ENCODE measurements at regions not wholly inside any gene's neighbourhood (a gene's known extent, or its start where the extent isn't known, plus 50 kb on each side); places are given as distances from the start of the nearest gene placed in this dataset.

DNA sequence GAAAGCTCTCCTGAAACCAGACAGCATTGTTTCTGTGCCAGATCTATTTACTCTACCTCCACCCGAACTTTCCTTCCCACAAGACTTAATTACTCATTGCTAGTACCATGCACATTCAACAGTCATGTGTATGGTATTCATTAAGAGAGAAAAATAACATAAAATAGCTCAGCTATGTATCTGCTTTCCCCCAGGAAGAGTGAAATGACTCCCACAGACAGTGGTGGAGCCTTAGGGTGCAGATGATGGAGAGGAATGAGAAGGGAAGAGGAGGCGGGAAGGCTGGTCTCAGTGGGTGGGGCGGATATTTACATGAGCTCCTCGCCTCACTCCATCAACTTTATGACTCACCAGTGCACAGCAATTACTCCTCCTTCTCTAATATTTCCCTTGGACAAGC lies 724.5 kb downstream of the EPHA4 start:
- Histone ChIP-seq H3K27me3 (ENCODE audit: control insufficient read depth in 2 of 2, insufficient read depth in 2 of 2, low read length in 2 of 2) (peaks cover 0 to 4% of the 10 kb centered on the region in 2 donors), H3K27ac (ENCODE audit: low read depth, low read length) (no peak overlapping the region), H3K36me3 (ENCODE audit: control insufficient read depth in 2 of 3, insufficient read depth in 3 of 3, low read length in 3 of 3) (no peaks in the 10 kb centered on the region), H3K9me3 (ENCODE audit: control insufficient read depth in 2 of 3, low read length in 3 of 3) (no peaks in the 10 kb centered on the region), H3K4me1 (ENCODE audit: control insufficient read depth in 2 of 2, insufficient read depth in 2 of 2, low read length in 2 of 2) (no peaks in the 10 kb centered on the region), H3K4me3 (ENCODE audit: low read length) (no peak overlapping the region)
- Mint-ChIP-seq H3K27me3 (peaks cover 0 to 18% (median 7%) of the 10 kb centered on the region in 5 donors), H3K36me3 (no peaks in the 10 kb centered on the region), H3K27ac (no peak overlapping the region), H3K4me3 (no peak overlapping the region), H3K9me3 (peaks cover 0 to 9% (median 1%) of the 10 kb centered on the region in 11 donors), H3K4me1 (no peaks in the 10 kb centered on the region)
- POLR2A ChIA-PET = no interaction called here
- CTCF ChIA-PET = interaction anchor here (0.6 kb wide), 1 partner anchor 159 kb away, joined by 3 read pairs; no protein-coding TSS in a partner anchor
- DNase-seq (no peak), ATAC-seq (no peak)
- intact Hi-C loops (cut with micrococcal nuclease) = no loop called here

DNA sequence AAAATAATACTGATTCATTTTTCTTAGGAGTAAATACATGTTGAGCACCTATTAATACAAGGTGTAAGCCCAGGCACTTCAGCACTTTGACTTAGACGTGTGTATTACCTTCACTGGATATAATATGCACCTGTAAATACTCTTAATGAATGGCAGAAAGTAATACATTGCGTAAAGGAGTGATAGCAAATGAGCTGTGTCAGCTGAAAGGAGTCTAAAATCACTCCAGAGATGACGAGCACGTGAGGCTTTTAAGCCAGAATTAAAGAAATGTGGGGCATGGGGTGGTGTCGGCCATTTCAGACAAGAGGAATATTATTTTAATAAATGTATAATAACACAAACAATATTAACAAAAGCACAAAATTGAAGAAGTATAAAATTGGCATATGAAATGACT lies 722.7 kb downstream of the EPHA4 start:
- Histone ChIP-seq H3K9me3 (ENCODE audit: control insufficient read depth in 2 of 3, low read length in 3 of 3) (no peaks in the 10 kb centered on the region), H3K27me3 (ENCODE audit: control insufficient read depth in 2 of 2, insufficient read depth in 2 of 2, low read length in 2 of 2) (peaks cover 0 to 4% of the 10 kb centered on the region in 2 donors), H3K4me1 (ENCODE audit: control insufficient read depth in 2 of 2, insufficient read depth in 2 of 2, low read length in 2 of 2) (no peaks in the 10 kb centered on the region), H3K4me3 (ENCODE audit: low read length) (no peak overlapping the region), H3K27ac (ENCODE audit: low read depth, low read length) (no peak overlapping the region), H3K36me3 (ENCODE audit: control insufficient read depth in 2 of 3, insufficient read depth in 3 of 3, low read length in 3 of 3) (no peaks in the 10 kb centered on the region)
- H3K36me3 Mint-ChIP-seq = no peaks in the 10 kb centered on the region
- peaks cover 0 to 9% (median 1%) of the 10 kb centered on the region in 11 donors for H3K9me3 Mint-ChIP-seq
- DNase-seq = no peak
- intact Hi-C loops (cut with micrococcal nuclease) = no loop called here
- H3K27ac Mint-ChIP-seq = no peak overlapping the region
- ATAC-seq = no peak
- no peaks in the 10 kb centered on the region for H3K4me1 Mint-ChIP-seq
- H3K4me3 Mint-ChIP-seq = no peak overlapping the region
- ChIA-PET POLR2A (no interaction called here), CTCF (no interaction called here)
- peaks cover 0 to 11% (median 7%) of the 10 kb centered on the region in 5 donors for H3K27me3 Mint-ChIP-seq

DNA sequence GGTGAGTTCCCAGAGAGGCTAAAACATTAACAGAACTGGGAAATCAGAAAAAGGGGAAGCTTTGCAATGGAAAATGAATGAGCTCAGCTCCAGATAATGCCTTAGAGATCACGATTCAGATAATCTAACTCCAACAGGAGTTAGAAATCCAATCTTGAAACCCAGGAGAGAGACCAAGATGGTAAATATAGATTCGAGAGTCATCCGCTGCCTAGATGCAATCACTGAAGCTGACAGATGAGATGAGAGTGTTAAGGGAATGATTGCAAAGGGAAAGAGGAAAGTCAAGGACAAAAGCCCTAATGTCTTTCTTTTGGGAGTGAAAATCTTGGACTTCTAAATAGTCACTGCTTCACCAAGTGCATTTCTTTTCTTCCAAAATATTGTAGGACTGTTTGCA lies 722.0 kb downstream of the EPHA4 start:
- no peak overlapping the region for H3K4me3 Mint-ChIP-seq
- no peaks in the 10 kb centered on the region for H3K36me3 Mint-ChIP-seq
- no peak overlapping the region for H3K27ac ChIP-seq (ENCODE audit: low read depth, low read length)
- H3K27me3 ChIP-seq (ENCODE audit: control insufficient read depth in 2 of 2, insufficient read depth in 2 of 2, low read length in 2 of 2) = peaks cover 0 to 4% of the 10 kb centered on the region in 2 donors
- ATAC-seq (no peak), DNase-seq (no peak)
- H3K9me3 Mint-ChIP-seq = peaks cover 0 to 9% (median 1%) of the 10 kb centered on the region in 11 donors
- no peak overlapping the region for H3K4me3 ChIP-seq (ENCODE audit: low read length)
- H3K27ac Mint-ChIP-seq = no peak overlapping the region
- CTCF ChIA-PET = no interaction called here
- POLR2A ChIA-PET = no interaction called here
- no peaks in the 10 kb centered on the region for H3K4me1 Mint-ChIP-seq
- no peaks in the 10 kb centered on the region for H3K4me1 ChIP-seq (ENCODE audit: control insufficient read depth in 2 of 2, insufficient read depth in 2 of 2, low read length in 2 of 2)
- intact Hi-C loops (cut with micrococcal nuclease) = no loop called here
- H3K36me3 ChIP-seq (ENCODE audit: control insufficient read depth in 2 of 3, insufficient read depth in 3 of 3, low read length in 3 of 3) = no peaks in the 10 kb centered on the region
- H3K27me3 Mint-ChIP-seq = peaks cover 0 to 11% (median 6%) of the 10 kb centered on the region in 5 donors
- no peaks in the 10 kb centered on the region for H3K9me3 ChIP-seq (ENCODE audit: control insufficient read depth in 2 of 3, low read length in 3 of 3)

DNA sequence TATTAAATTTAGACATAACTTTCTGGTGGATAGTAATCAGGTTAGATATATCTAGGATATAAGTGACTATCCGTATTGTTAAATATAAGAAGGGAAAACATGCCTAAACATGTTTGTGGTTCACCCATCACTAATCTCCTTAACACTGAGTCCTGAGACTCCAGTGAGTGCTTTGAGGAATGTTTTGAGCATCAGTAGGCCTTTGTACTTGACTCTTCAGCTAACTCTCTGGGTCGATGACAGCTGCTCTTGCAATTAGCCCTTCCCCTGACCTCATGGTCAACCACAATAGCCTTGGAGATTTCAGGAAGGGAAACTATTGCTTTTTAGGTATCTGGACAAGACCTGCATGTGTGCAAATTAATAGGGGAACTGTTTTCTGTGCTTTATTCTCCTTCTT lies 716.8 kb downstream of the EPHA4 start:
- intact Hi-C loops (cut with micrococcal nuclease) = no loop called here
- ATAC-seq = no peak
- POLR2A ChIA-PET = no interaction called here

DNA sequence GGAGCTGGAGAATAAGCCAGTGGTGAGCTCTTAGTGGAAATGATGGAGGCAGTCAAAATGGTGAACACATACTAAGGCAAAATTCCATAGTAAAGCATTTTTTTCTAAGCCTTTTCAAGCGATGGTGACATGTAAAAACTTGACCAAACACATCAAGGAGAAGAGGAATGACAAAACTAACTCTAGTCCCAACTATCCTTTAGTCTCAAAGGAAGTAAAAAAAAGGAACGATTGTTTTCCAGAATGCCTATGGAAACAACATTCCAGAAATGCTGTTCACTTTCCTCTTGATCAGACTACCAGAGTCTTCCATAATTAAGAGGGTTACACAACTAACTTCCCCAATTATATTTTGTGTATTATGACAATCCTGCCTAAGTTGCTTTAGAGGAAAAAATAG lies 715.6 kb downstream of the EPHA4 start:
- CTCF ChIA-PET = no interaction called here
- no peak overlapping the region for H3K27ac Mint-ChIP-seq
- H3K9me3 Mint-ChIP-seq = peaks cover 0 to 1% (median 0%) of the 10 kb centered on the region in 11 donors

More for the DNA sequence above, 716.8 kb downstream of the EPHA4 start:
- Histone ChIP-seq H3K27me3 (ENCODE audit: control insufficient read depth in 2 of 2, insufficient read depth in 2 of 2, low read length in 2 of 2) (no peaks in the 10 kb centered on the region), H3K4me3 (ENCODE audit: low read length) (no peak overlapping the region), H3K27ac (ENCODE audit: low read depth, low read length) (no peak overlapping the region), H3K4me1 (ENCODE audit: control insufficient read depth in 2 of 2, insufficient read depth in 2 of 2, low read length in 2 of 2) (no peaks in the 10 kb centered on the region), H3K9me3 (ENCODE audit: control insufficient read depth in 2 of 3, low read length in 3 of 3) (no peaks in the 10 kb centered on the region), H3K36me3 (ENCODE audit: control insufficient read depth in 2 of 3, insufficient read depth in 3 of 3, low read length in 3 of 3) (no peaks in the 10 kb centered on the region)
- H3K4me1 Mint-ChIP-seq = no peaks in the 10 kb centered on the region
- DNase-seq = no peak
- no peak overlapping the region for H3K27ac Mint-ChIP-seq
- peaks cover 0 to 1% (median 0%) of the 10 kb centered on the region in 11 donors for H3K9me3 Mint-ChIP-seq
- H3K4me3 Mint-ChIP-seq = no peak overlapping the region
- CTCF ChIA-PET = no interaction called here
- peaks cover 0 to 12% (median 3%) of the 10 kb centered on the region in 5 donors for H3K27me3 Mint-ChIP-seq
- H3K36me3 Mint-ChIP-seq = no peaks in the 10 kb centered on the region

DNA sequence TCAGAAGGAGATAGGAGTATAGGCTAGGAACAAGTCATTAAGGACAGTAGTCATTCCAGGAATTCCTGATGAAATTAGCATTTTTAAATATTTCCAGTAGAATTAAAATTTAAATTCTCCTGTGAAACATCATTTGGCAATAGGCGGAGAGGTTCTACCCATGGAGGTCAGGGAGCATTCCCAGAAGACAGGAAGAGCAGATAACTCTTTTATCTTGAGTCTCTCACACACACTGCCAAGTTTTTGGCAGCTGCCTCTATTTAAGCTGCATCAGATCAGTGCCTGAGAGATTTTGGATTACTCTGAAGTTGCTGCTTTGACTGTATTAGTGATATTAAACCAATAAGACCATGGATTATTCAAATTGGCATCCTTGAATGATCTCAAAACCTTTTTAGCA lies 714.7 kb downstream of the EPHA4 start:
- no peak overlapping the region for H3K4me3 ChIP-seq (ENCODE audit: low read length)
- H3K4me1 Mint-ChIP-seq = no peaks in the 10 kb centered on the region
- no peaks in the 10 kb centered on the region for H3K9me3 ChIP-seq (ENCODE audit: control insufficient read depth in 2 of 3, low read length in 3 of 3)
- no peak overlapping the region for H3K4me3 Mint-ChIP-seq
- ChIA-PET POLR2A (no interaction called here), CTCF (no interaction called here)
- DNase-seq (no peak), ATAC-seq (no peak)
- H3K36me3 Mint-ChIP-seq = no peaks in the 10 kb centered on the region
- no peak overlapping the region for H3K27ac ChIP-seq (ENCODE audit: low read depth, low read length)
- H3K27me3 Mint-ChIP-seq = peaks cover 0 to 26% (median 4%) of the 10 kb centered on the region in 5 donors
- intact Hi-C loops (cut with micrococcal nuclease) = no loop called here
- H3K9me3 Mint-ChIP-seq = peaks cover 0 to 1% (median 0%) of the 10 kb centered on the region in 11 donors
- no peaks in the 10 kb centered on the region for H3K27me3 ChIP-seq (ENCODE audit: control insufficient read depth in 2 of 2, insufficient read depth in 2 of 2, low read length in 2 of 2)
- H3K4me1 ChIP-seq (ENCODE audit: control insufficient read depth in 2 of 2, insufficient read depth in 2 of 2, low read length in 2 of 2) = no peaks in the 10 kb centered on the region
- H3K27ac Mint-ChIP-seq = no peak overlapping the region
- H3K36me3 ChIP-seq (ENCODE audit: control insufficient read depth in 2 of 3, insufficient read depth in 3 of 3, low read length in 3 of 3) = no peaks in the 10 kb centered on the region

More for the DNA sequence above, 715.6 kb downstream of the EPHA4 start:
- Histone ChIP-seq H3K4me1 (ENCODE audit: control insufficient read depth in 2 of 2, insufficient read depth in 2 of 2, low read length in 2 of 2) (no peaks in the 10 kb centered on the region), H3K27ac (ENCODE audit: low read depth, low read length) (no peak overlapping the region), H3K4me3 (ENCODE audit: low read length) (no peak overlapping the region), H3K9me3 (ENCODE audit: control insufficient read depth in 2 of 3, low read length in 3 of 3) (no peaks in the 10 kb centered on the region), H3K27me3 (ENCODE audit: control insufficient read depth in 2 of 2, insufficient read depth in 2 of 2, low read length in 2 of 2) (no peaks in the 10 kb centered on the region), H3K36me3 (ENCODE audit: control insufficient read depth in 2 of 3, insufficient read depth in 3 of 3, low read length in 3 of 3) (no peaks in the 10 kb centered on the region)
- Mint-ChIP-seq H3K4me1 (no peaks in the 10 kb centered on the region), H3K36me3 (no peaks in the 10 kb centered on the region), H3K4me3 (no peak overlapping the region), H3K27me3 (peaks cover 0 to 17% (median 3%) of the 10 kb centered on the region in 5 donors)
- POLR2A ChIA-PET = no interaction called here
- no peak for ATAC-seq
- no peak for DNase-seq
- intact Hi-C loops (cut with micrococcal nuclease) = no loop called here

DNA sequence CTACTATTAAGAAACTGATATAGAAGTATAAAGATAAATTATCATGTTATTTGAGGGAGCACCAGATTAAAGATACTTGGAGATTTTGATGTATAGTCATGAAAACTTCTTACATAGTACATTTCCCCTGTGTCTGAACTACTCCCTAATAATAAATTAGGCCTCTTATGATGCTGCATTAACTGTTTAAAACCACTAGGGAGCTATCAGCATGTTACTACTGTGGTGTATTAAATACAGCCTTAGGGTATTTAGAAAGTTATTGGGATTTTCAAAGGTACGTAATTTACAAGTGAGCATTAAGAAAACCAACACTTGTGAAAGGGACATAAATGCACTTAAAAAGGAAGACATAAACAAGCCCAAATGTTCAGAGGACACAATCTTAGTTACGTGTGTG lies 714.0 kb downstream of the EPHA4 start:
- H3K4me3 ChIP-seq (ENCODE audit: low read length) = no peak overlapping the region
- peaks cover 0 to 1% (median 0%) of the 10 kb centered on the region in 11 donors for H3K9me3 Mint-ChIP-seq
- CTCF ChIA-PET = no interaction called here
- H3K27me3 Mint-ChIP-seq = peaks cover 0 to 27% (median 4%) of the 10 kb centered on the region in 5 donors
- POLR2A ChIA-PET = no interaction called here
- no peak overlapping the region for H3K27ac Mint-ChIP-seq
- intact Hi-C loops (cut with micrococcal nuclease) = no loop called here
- no peaks in the 10 kb centered on the region for H3K36me3 Mint-ChIP-seq
- H3K4me1 Mint-ChIP-seq = no peaks in the 10 kb centered on the region
- H3K27ac ChIP-seq (ENCODE audit: low read depth, low read length) = no peak overlapping the region
- H3K36me3 ChIP-seq (ENCODE audit: control insufficient read depth in 2 of 3, insufficient read depth in 3 of 3, low read length in 3 of 3) = no peaks in the 10 kb centered on the region
- DNase-seq (no peak), ATAC-seq (no peak)
- H3K9me3 ChIP-seq (ENCODE audit: control insufficient read depth in 2 of 3, low read length in 3 of 3) = no peaks in the 10 kb centered on the region
- H3K27me3 ChIP-seq (ENCODE audit: control insufficient read depth in 2 of 2, insufficient read depth in 2 of 2, low read length in 2 of 2) = no peaks in the 10 kb centered on the region
- H3K4me3 Mint-ChIP-seq = no peak overlapping the region
- no peaks in the 10 kb centered on the region for H3K4me1 ChIP-seq (ENCODE audit: control insufficient read depth in 2 of 2, insufficient read depth in 2 of 2, low read length in 2 of 2)
